ENCODE measurements at regions not wholly inside any gene's neighbourhood (a gene's known extent, or its start where the extent isn't known, plus 50 kb on each side); places are given as distances from the start of the nearest gene placed in this dataset.
"Not testable (repeated sequence)": the region's sequence is repeated elsewhere in the genome, so short reads cannot be mapped to it uniquely, and the experiment has no call there.

DNA sequence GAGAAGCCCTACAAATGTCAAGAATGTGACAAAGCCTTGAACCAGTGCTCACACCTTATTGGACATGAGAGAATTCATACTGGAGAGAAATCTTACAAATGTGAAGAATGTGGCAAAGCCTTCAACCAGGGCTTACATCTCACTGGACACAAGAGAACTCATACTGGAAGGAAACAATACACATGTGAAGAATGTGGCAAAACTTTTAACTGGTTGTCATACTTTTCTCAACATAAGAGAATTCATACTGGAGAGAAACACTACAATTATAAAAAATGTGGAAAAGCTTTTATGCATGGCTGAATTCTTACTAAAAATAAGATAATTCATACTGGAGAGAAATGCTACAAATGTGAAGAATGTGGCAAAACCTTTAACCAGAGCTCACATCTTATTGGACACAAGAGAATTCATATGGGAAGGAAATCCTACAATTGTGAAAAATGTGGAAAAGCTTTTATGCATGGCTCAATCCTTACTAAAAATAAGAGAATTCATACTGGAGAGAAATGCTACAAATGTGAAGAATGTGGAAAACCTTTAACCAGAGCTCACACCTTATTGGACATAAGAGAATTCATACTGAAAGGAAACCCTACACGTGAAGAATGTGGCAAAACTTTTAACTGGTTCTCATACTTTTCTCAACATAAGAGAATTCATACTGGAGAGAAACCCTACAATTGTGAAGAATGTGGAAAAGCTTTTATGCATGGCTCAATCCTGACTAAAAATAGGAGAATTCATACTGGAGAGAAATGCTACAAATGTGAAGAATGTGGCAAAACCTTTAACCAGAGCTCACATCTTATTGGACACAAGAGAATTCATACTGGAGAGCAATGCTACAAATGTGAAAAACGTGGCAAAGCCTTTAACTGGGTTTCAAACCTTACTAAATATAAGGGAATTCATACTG, 350.6 kb upstream of the NUPR2 start:
- not testable (repeated sequence) for H3K4me3 ChIP-seq (ENCODE audit: low read length); H3K4me1 ChIP-seq (ENCODE audit: control insufficient read depth, insufficient read depth, low read length); DNase-seq (ENCODE audit: low read depth, low spot score); H3K9me3 ChIP-seq (ENCODE audit: control insufficient read depth, insufficient read depth, low read length); H3K27me3 ChIP-seq (ENCODE audit: control insufficient read depth, insufficient read depth, low read length); H3K36me3 ChIP-seq (ENCODE audit: control insufficient read depth, insufficient read depth, low read length); H3K27ac ChIP-seq (ENCODE audit: low read length)
- no CpG with 5 or more reads among the region's 2 CpGs for WGBS (ENCODE audit: insufficient coverage, insufficient read length)

DNA sequence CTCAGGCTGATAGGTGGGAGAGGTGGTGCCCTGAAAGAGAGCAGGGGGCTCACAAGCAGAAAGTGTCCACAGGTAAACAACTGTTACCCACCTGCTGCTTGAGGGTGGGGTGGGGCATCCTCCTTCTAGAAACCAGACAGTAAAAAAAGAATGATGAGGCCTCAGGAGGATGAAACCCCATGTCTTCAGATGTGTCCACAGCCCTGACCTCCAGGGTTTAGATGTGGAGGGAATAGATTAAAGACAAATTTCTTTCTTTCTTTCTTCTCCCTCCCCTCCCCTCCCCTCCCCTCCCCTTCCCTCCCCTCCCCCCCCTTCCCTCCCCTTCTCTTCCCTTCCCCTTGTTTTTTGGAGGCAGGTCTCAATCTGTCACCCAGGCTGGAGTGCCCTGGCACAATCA, 333.5 kb upstream of the NUPR2 start:
- peaks cover 1% of the 10 kb centered on the region for H3K9me3 ChIP-seq (ENCODE audit: control insufficient read depth, insufficient read depth, low read length)
- no peak for DNase-seq (ENCODE audit: low read depth, low spot score)
- H3K27ac ChIP-seq (ENCODE audit: low read length), result no peak overlapping the region
- no peaks in the 10 kb centered on the region for H3K36me3 ChIP-seq (ENCODE audit: control insufficient read depth, insufficient read depth, low read length)
- no peaks in the 10 kb centered on the region; the same call in 1 of the 2 replicates for H3K4me1 ChIP-seq (ENCODE audit: control insufficient read depth, insufficient read depth, low read length)
- no peak overlapping the region for H3K4me3 ChIP-seq (ENCODE audit: low read length)
- no peaks in the 10 kb centered on the region for H3K27me3 ChIP-seq (ENCODE audit: control insufficient read depth, insufficient read depth, low read length)

DNA sequence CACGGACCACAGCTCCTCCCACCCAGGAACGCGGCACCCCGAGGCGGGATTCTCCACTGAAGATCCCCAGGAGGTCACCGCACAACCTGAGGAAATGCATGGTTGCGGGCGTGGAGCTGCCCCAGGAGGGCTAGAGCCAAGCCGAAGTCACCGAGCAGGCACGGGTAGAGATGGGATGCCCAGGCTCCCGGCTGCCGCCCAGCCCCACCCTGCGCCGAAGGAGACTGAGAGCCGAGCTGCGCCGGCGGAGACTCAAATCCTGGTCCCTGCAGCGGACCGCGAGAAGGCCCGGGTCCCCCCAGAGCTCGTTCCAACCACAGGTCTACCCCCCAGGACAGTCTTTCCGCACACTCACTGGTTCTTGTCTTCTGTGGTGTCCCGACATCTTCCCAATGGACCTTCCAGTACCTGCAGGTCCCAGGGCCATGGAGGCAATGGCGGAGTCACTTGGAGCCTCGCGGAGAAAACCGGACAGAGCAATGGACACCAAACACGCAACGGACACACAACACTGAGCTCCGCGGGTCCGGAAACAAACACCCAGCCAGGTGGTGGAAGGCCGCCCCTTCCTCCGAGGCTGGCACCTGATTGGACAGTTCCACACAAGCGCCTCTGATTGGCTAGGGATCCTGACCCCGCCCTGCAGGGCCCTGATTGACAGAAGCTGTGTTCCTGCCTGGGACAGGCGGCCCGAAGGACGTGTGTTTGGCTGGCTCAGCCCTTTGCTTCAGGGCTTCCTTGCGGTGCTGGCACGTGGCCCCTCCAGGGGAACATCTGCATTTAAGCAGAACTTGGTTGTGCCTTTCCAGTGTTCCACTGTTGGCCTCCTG, 331.9 kb upstream of the NUPR2 start:
- DNase-seq (ENCODE audit: low read depth, low spot score), result no peak
- WGBS (ENCODE audit: insufficient coverage, insufficient read length), result no CpG with 5 or more reads among the region's 44 CpGs
- Histone ChIP-seq H3K27ac (ENCODE audit: low read length) (no peak overlapping the region), H3K9me3 (ENCODE audit: control insufficient read depth, insufficient read depth, low read length) (peaks cover 1% of the 10 kb centered on the region), H3K36me3 (ENCODE audit: control insufficient read depth, insufficient read depth, low read length) (no peaks in the 10 kb centered on the region), H3K4me1 (ENCODE audit: control insufficient read depth, insufficient read depth, low read length) (no peaks in the 10 kb centered on the region; the same call in 1 of the 2 replicates), H3K27me3 (ENCODE audit: control insufficient read depth, insufficient read depth, low read length) (no peaks in the 10 kb centered on the region), H3K4me3 (ENCODE audit: low read length) (no peak overlapping the region)

GRCh38 chr7:56420528-56420927, 304.3 kb upstream of the NUPR2 start:
- H3K4me3 ChIP-seq (ENCODE audit: low read length); H3K36me3 ChIP-seq (ENCODE audit: control insufficient read depth, insufficient read depth, low read length); H3K4me1 ChIP-seq (ENCODE audit: control insufficient read depth, insufficient read depth, low read length); H3K27ac ChIP-seq (ENCODE audit: low read length); H3K9me3 ChIP-seq (ENCODE audit: control insufficient read depth, insufficient read depth, low read length); DNase-seq (ENCODE audit: low read depth, low spot score); H3K27me3 ChIP-seq (ENCODE audit: control insufficient read depth, insufficient read depth, low read length): not testable (repeated sequence)
- WGBS (ENCODE audit: insufficient coverage, insufficient read length), result no CpG with 5 or more reads among the region's 1 CpG

- H3K9me3 ChIP-seq (ENCODE audit: control insufficient read depth, insufficient read depth, low read length), result no peaks in the 10 kb centered on the region
- no peaks in the 10 kb centered on the region for H3K27me3 ChIP-seq (ENCODE audit: control insufficient read depth, insufficient read depth, low read length)
- no peaks in the 10 kb centered on the region for H3K36me3 ChIP-seq (ENCODE audit: control insufficient read depth, insufficient read depth, low read length)
- no CpG with 5 or more reads among the region's 18 CpGs for WGBS (ENCODE audit: insufficient coverage, insufficient read length)
- no peaks in the 10 kb centered on the region for H3K4me1 ChIP-seq (ENCODE audit: control insufficient read depth, insufficient read depth, low read length)
- no peak overlapping the region for H3K4me3 ChIP-seq (ENCODE audit: low read length)
- DNase-seq (ENCODE audit: low read depth, low spot score), result no peak
- H3K27ac ChIP-seq (ENCODE audit: low read length), result no peak overlapping the region
Measured at GRCh38 chr7:56375173-56375572, 259.0 kb upstream of the NUPR2 start.

GRCh38 chr7:56374666-56375065, 258.4 kb upstream of the NUPR2 start:
- not testable (repeated sequence) for H3K4me3 ChIP-seq (ENCODE audit: low read length); DNase-seq (ENCODE audit: low read depth, low spot score); H3K4me1 ChIP-seq (ENCODE audit: control insufficient read depth, insufficient read depth, low read length); H3K27ac ChIP-seq (ENCODE audit: low read length); H3K36me3 ChIP-seq (ENCODE audit: control insufficient read depth, insufficient read depth, low read length); H3K27me3 ChIP-seq (ENCODE audit: control insufficient read depth, insufficient read depth, low read length); H3K9me3 ChIP-seq (ENCODE audit: control insufficient read depth, insufficient read depth, low read length)
- no CpG with 5 or more reads among the region's 25 CpGs for WGBS (ENCODE audit: insufficient coverage, insufficient read length)

DNA sequence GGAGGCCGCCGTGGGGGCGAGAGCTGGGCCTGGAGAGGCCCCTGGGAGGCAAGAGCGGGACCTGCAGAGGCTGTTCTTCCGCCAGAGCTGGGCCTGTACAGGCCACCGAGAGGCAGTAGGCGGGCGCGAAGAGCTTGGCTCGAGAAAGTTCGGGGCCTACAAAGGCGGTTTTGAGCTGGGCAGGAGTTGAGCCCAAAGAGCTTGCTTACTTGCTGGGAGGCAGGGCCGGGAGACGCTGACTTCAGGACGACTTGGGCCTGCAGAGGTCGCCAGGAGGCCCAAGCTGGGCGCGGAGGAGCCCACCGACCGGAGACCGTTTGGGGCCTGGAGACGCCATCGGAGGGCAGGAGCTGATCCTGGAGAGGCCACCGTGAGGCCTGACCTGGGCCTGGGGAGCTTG, 257.1 kb upstream of the NUPR2 start:
- not testable (repeated sequence) for H3K27me3 ChIP-seq (ENCODE audit: control insufficient read depth, insufficient read depth, low read length); H3K4me3 ChIP-seq (ENCODE audit: low read length); H3K27ac ChIP-seq (ENCODE audit: low read length); H3K4me1 ChIP-seq (ENCODE audit: control insufficient read depth, insufficient read depth, low read length); H3K36me3 ChIP-seq (ENCODE audit: control insufficient read depth, insufficient read depth, low read length); H3K9me3 ChIP-seq (ENCODE audit: control insufficient read depth, insufficient read depth, low read length)
- peak; percentile 0 for DNase-seq (ENCODE audit: low read depth, low spot score)
- no CpG with 5 or more reads among the region's 24 CpGs for WGBS (ENCODE audit: insufficient coverage, insufficient read length)

DNA sequence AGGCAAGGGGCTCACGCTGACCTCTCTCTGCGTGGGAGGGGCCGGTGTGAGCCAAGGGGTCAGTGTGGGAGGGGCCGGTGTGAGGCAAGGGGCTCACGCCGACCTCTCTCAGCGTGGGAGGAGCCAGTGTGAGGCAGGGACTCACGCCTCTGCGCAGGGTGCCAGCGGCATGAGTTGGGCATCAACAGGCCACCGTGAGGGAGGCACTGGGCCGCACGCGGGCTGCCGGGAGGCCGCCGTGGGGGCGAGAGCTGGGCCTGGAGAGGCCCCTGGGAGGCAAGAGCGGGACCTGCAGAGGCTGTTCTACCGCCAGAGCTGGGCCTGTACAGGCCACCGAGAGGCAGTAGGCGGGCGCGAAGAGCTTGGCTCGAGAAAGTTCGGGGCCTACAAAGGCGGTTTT, 255.6 kb upstream of the NUPR2 start:
- no CpG with 5 or more reads among the region's 27 CpGs for WGBS (ENCODE audit: insufficient coverage, insufficient read length)
- H3K27me3 ChIP-seq (ENCODE audit: control insufficient read depth, insufficient read depth, low read length); H3K36me3 ChIP-seq (ENCODE audit: control insufficient read depth, insufficient read depth, low read length); H3K4me3 ChIP-seq (ENCODE audit: low read length); H3K4me1 ChIP-seq (ENCODE audit: control insufficient read depth, insufficient read depth, low read length); H3K27ac ChIP-seq (ENCODE audit: low read length); H3K9me3 ChIP-seq (ENCODE audit: control insufficient read depth, insufficient read depth, low read length); DNase-seq (ENCODE audit: low read depth, low spot score): not testable (repeated sequence)

- not testable (repeated sequence) for H3K9me3 ChIP-seq (ENCODE audit: control insufficient read depth, insufficient read depth, low read length)
Measured at GRCh38 chr7:56370208-56370872, 254.1 kb upstream of the NUPR2 start.

GRCh38 chr7:56367914-56368313, 251.7 kb upstream of the NUPR2 start:
- DNase-seq (ENCODE audit: low read depth, low spot score); H3K9me3 ChIP-seq (ENCODE audit: control insufficient read depth, insufficient read depth, low read length); H3K4me1 ChIP-seq (ENCODE audit: control insufficient read depth, insufficient read depth, low read length); H3K36me3 ChIP-seq (ENCODE audit: control insufficient read depth, insufficient read depth, low read length); H3K27me3 ChIP-seq (ENCODE audit: control insufficient read depth, insufficient read depth, low read length); H3K27ac ChIP-seq (ENCODE audit: low read length); H3K4me3 ChIP-seq (ENCODE audit: low read length): not testable (repeated sequence)
- WGBS (ENCODE audit: insufficient coverage, insufficient read length), result no CpG with 5 or more reads among the region's 19 CpGs

More at GRCh38 chr7:56370208-56370872, 254.1 kb upstream of the NUPR2 start:
- H3K27me3 ChIP-seq (ENCODE audit: control insufficient read depth, insufficient read depth, low read length); H3K36me3 ChIP-seq (ENCODE audit: control insufficient read depth, insufficient read depth, low read length); H3K4me1 ChIP-seq (ENCODE audit: control insufficient read depth, insufficient read depth, low read length); H3K4me3 ChIP-seq (ENCODE audit: low read length); H3K27ac ChIP-seq (ENCODE audit: low read length); DNase-seq (ENCODE audit: low read depth, low spot score): not testable (repeated sequence)
- WGBS (ENCODE audit: insufficient coverage, insufficient read length), result no CpG with 5 or more reads among the region's 43 CpGs

Data from iPS DF 6.9 (cell line).